DMS53 (cell line): ENCODE measurements at regions not wholly inside any gene's neighbourhood (a gene's known extent, or its start where the extent isn't known, plus 50 kb on each side); places are given as distances from the start of the nearest gene placed in this dataset.
"Not testable (repeated sequence)": the region's sequence is repeated elsewhere in the genome, so short reads cannot be mapped to it uniquely, and the experiment has no call there.

Experiments
- DNase-seq: peaks from one replicate; lab custom pipeline; 2025; lab: John Stamatoyannopoulos, UW

GRCh38 chr7:125130173-125130572, 200.5 kb upstream of the POT1 start:
- no peak for DNase-seq

GRCh38 chr7:125127304-125127703, 197.7 kb upstream of the POT1 start:
- DNase-seq, result no peak

GRCh38 chr7:125126376-125126775, 196.8 kb upstream of the POT1 start:
- DNase-seq, result no peak

GRCh38 chr7:125125315-125125714, 195.7 kb upstream of the POT1 start:
- no peak for DNase-seq

- peak; percentile 36 for DNase-seq
These were observed 192.5 kb upstream of the POT1 start for GRCh38 chr7:125122173-125122572.

- DNase-seq, result peak; percentile 13
These were observed 190.0 kb upstream of the POT1 start for GRCh38 chr7:125119559-125120115.

- DNase-seq, result no peak
These were observed 188.8 kb upstream of the POT1 start for GRCh38 chr7:125118444-125118843.

GRCh38 chr7:125112850-125113249, 183.2 kb upstream of the POT1 start:
- peak; percentile 17 for DNase-seq

GRCh38 chr7:125099519-125099918, 169.9 kb upstream of the POT1 start:
- DNase-seq, result no peak

- DNase-seq, result peak; percentile 18
These were observed 168.8 kb upstream of the POT1 start for GRCh38 chr7:125098377-125098970.

GRCh38 chr7:125090596-125090995, 161.0 kb upstream of the POT1 start:
- no peak for DNase-seq

GRCh38 chr7:125089171-125089570, 159.5 kb upstream of the POT1 start:
- no peak for DNase-seq

GRCh38 chr7:125088555-125088954, 158.9 kb upstream of the POT1 start:
- DNase-seq, result no peak

- DNase-seq, result no peak
These were observed 155.5 kb upstream of the POT1 start for GRCh38 chr7:125085084-125085483.

- no peak for DNase-seq
These were observed 154.6 kb upstream of the POT1 start for GRCh38 chr7:125084196-125084595.

GRCh38 chr7:125074141-125074540, 144.5 kb upstream of the POT1 start:
- peak; percentile 61 for DNase-seq

GRCh38 chr7:125065546-125065945, 135.9 kb upstream of the POT1 start:
- no peak for DNase-seq

- no peak for DNase-seq
These were observed 135.4 kb upstream of the POT1 start for GRCh38 chr7:125065001-125065400.

- peak; percentile 54 for DNase-seq
These were observed 132.3 kb upstream of the POT1 start for GRCh38 chr7:125061776-125062397.

- DNase-seq, result not testable (repeated sequence)
These were observed 131.6 kb upstream of the POT1 start for GRCh38 chr7:125061083-125061745.

GRCh38 chr7:125059861-125060456, 130.3 kb upstream of the POT1 start:
- DNase-seq, result peak; percentile 68

- DNase-seq, result peak; percentile 66
These were observed 128.3 kb upstream of the POT1 start for GRCh38 chr7:125057963-125058362.

- DNase-seq, result no peak
These were observed 125.8 kb upstream of the POT1 start for GRCh38 chr7:125055376-125055775.
